ENCODE measurements at regions not wholly inside any gene's neighbourhood (a gene's known extent, or its start where the extent isn't known, plus 50 kb on each side); places are given as distances from the start of the nearest gene placed in this dataset.

DNA sequence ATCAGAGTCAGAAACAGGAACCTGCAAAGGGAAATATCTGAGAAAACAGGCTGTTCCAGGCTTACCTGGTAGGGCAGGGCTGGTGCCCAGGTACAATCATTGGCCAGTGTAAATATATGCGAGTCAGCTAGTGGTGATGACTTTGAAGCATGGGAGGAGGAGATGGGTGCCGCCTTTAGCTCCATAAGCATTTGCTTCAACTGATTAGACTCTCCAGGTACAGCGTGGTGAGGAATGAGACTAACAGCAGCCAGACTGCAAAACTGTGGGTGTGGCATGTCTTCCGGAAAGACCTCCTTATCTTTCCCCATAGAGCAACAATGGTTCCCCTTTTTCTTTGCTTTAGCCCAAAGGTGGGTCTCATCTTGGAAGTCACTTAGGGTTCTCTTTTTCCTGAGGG lies 137.2 kb downstream of the LRIG2 start:
- TF ChIP-seq, protein P1, sequence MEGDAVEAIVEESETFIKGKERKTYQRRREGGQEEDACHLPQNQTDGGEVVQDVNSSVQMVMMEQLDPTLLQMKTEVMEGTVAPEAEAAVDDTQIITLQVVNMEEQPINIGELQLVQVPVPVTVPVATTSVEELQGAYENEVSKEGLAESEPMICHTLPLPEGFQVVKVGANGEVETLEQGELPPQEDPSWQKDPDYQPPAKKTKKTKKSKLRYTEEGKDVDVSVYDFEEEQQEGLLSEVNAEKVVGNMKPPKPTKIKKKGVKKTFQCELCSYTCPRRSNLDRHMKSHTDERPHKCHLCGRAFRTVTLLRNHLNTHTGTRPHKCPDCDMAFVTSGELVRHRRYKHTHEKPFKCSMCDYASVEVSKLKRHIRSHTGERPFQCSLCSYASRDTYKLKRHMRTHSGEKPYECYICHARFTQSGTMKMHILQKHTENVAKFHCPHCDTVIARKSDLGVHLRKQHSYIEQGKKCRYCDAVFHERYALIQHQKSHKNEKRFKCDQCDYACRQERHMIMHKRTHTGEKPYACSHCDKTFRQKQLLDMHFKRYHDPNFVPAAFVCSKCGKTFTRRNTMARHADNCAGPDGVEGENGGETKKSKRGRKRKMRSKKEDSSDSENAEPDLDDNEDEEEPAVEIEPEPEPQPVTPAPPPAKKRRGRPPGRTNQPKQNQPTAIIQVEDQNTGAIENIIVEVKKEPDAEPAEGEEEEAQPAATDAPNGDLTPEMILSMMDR (conservative IDR thresholded peaks at IDR 0.05): no peak
- no peak overlapping the region for H3K27ac ChIP-seq

DNA sequence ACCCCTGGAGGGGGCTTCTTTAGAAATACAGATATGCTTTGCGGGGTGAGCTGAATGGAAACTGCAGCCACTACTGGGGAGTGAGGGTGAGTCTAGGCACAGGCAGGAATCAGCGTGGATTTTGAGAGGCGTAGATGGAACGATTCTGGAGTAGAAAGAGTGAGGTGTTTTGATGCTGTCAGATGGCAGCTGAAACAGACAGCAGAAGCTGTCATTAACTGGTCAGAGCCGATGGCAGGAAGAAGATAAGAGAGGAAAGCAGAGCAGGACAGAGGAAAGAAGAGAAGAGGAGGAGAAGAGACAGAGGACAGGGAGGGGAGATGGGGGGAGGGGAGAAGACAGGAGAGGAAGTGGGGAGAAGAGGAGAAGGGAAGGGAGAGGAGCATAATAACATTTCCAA lies 138.5 kb downstream of the LRIG2 start:
- TF ChIP-seq, protein P1 (conservative IDR thresholded peaks at IDR 0.05): no peak
- peak overlapping the region; percentile 38 for H3K27ac ChIP-seq

DNA sequence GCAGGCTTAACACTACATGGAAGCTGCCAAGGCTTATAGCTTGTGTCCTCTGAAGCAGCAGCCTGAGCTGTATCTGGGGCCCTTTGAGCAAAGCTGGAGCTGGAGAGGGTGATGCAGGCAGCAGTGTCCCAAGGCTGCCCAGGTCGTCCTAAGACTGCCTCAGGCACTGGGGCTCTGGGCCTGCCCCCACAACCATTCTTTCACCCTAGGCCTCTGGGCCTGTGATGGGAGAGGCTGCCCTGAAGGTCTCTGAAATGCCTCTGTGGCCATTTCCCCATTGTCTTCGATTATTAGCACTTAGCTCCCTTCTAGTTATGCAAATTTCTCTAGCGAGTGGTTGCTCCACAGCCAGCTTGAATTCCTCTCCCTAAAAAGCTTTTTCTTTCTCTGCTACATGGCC lies 142.0 kb downstream of the LRIG2 start:
- no peak overlapping the region for H3K27ac ChIP-seq
- TF ChIP-seq, protein P1 (conservative IDR thresholded peaks at IDR 0.05): no peak

DNA sequence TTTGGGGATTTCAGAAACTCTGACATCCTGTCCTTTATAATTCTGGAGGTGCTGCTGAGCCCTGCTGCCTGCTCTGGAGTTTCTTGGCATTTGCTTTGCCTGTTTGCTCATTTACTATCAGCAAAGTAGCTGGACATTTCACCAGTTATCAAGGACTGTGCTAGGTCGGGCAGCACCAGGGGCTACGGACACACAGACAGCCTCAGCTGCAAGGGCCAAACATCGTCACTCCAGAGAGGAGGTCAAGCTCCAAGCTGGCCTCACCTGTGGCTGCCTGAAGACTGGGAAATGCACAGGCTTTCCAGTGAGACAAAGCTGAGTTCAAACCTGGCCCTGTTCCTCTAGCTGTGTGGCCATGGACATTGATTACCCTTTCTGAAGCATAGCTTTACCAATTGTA lies 143.7 kb downstream of the LRIG2 start:
- no peak overlapping the region for H3K27ac ChIP-seq
- TF ChIP-seq, protein P1 (conservative IDR thresholded peaks at IDR 0.05): no peak

DNA sequence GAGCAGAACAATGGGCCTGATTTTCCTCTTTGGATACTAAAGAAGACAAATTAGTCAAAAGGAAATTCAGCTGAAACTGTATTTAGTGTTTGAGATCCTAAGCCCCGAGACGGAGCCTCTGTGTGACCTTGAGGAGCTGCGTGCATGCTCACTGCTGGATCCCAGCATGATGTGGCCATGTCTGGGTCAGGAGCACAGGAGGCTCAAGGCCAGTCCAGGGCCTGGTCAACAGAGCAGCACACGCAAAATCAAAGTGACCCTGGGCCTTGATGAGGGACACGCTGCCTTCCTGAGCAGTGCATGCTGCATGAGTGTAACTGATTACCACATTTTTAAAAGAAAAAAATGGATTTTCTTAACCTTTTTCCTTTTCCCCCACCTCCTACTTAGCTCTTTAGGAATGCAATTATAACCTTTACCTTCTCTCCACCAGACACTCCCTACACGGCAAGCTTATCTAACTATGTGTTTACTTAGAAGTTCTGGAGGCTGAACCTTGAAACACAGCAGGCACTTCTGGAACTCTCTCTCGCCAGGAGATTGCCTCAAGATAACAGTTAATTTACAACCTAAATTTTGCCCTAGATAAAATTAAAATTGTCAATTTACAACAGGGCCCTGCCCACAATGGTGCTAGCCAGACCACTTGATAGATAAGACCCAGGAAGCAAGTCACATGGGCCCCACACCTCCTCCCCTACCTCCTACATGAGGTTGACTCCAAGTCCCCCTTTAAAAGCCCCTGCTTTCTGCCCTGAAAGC lies 144.6 kb downstream of the LRIG2 start:
- TF ChIP-seq, protein P1 (conservative IDR thresholded peaks at IDR 0.05): no peak
- H3K27ac ChIP-seq: peak overlapping the region; percentile 30; the same call in 1 of the 2 replicates

DNA sequence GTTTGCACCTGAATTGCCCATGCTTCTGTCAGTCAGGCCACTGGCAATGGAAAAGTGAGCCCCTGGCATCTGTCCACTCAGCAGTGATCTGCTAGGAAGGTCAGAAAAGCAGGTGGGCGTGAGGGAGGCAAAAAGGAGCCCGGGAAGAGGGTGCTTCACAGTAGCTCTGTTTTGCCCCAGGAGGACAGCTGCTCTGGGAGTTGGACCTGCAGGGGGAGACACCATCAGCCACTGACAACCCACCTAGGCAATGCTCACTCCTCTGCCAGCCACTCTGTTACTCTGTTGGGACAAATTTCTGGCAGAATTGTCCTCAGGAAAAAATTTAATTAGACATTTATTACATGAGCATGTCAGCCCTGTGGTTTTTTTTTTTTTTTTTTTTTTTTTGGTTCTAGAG lies 146.4 kb downstream of the LRIG2 start:
- TF ChIP-seq, protein P1 (conservative IDR thresholded peaks at IDR 0.05): no peak; the same call in 1 of the 2 replicates
- H3K27ac ChIP-seq: no peak overlapping the region

DNA sequence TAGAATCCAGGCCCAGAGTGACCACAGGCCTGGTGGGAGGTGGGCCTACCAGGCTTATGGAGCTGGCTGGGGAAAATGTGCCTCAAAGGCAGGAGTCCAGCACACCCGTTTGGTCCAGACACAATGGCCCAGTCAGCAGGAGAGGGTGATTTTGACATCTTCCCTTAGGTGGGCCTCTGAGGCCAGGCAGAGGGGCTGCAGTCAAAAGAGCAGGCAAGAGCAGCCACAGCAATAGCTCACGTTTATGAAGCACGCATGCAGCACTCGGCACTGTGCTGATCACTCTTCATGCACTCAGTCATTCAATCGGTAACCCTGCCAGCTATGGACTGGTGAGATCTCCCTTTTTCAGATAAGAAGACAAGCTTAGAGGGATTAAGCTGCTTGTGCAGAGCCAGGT lies 146.8 kb downstream of the LRIG2 start:
- H3K27ac ChIP-seq: no peak overlapping the region
- TF ChIP-seq, protein P1 (conservative IDR thresholded peaks at IDR 0.05): no peak
